Fibroblast of the aortic adventitia (primary cell): ENCODE measurements at regions not wholly inside any gene's neighbourhood (a gene's known extent, or its start where the extent isn't known, plus 50 kb on each side); places are given as distances from the start of the nearest gene placed in this dataset.

ENCODE experiments used
- DNase-seq: peaks from one replicate; pipeline ENCODE4 v3.0.0-alpha.2; 2010; ENCODE audit warnings: low read depth
- H3K4me3 ChIP-seq: 2 replicates; pipeline ENCODE4 v1.5.1; 2011; ENCODE audit warnings: low read depth, mild to moderate bottlenecking, control low read depth, low read length, moderate library complexity
- TF ChIP-seq, protein P1 (sequence below): IDR thresholded peaks from 2 replicates; pipeline ENCODE4 v1.5.1; 2011; ENCODE audit warnings: mild to moderate bottlenecking, low read length, control low read depth, inconsistent platforms; ENCODE audit not compliant: insufficient read depth

DNA sequence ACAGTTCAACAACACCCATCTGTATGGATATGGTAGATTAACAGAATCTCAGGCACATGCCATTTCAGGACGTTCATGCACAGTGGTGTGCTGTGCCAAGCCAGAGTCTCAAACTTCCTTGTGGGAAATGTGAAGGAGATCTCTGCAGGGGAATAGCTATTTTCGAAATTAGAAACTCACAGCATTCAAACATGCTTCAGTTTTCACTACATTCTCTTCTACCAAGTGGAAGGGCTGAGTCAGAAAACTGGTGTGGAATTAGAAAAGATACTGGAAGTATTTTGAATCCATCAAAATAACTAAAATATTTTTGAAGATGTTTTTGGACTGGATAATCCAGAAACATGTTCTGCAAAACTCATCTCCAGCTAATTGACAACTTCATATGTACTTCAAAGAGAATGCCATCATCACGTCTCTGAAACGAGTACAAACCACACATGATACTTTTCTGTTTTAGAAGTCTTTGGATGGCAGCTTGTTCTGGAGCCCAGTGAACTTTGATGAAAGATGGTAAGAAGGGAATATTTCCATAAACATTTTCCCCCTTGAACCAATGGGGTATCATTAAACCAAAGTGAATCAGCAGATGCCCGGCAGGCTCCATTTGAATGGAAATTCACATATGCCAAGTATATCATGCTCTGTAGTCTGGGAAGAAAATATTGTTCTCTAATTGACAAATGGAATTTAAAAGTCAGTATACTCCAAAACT, 616.3 kb upstream of the IGFBP3 start:
- DNase-seq: no peak
- no peak overlapping the region for H3K4me3 ChIP-seq
- TF ChIP-seq, protein P1, sequence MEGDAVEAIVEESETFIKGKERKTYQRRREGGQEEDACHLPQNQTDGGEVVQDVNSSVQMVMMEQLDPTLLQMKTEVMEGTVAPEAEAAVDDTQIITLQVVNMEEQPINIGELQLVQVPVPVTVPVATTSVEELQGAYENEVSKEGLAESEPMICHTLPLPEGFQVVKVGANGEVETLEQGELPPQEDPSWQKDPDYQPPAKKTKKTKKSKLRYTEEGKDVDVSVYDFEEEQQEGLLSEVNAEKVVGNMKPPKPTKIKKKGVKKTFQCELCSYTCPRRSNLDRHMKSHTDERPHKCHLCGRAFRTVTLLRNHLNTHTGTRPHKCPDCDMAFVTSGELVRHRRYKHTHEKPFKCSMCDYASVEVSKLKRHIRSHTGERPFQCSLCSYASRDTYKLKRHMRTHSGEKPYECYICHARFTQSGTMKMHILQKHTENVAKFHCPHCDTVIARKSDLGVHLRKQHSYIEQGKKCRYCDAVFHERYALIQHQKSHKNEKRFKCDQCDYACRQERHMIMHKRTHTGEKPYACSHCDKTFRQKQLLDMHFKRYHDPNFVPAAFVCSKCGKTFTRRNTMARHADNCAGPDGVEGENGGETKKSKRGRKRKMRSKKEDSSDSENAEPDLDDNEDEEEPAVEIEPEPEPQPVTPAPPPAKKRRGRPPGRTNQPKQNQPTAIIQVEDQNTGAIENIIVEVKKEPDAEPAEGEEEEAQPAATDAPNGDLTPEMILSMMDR: no peak

DNA sequence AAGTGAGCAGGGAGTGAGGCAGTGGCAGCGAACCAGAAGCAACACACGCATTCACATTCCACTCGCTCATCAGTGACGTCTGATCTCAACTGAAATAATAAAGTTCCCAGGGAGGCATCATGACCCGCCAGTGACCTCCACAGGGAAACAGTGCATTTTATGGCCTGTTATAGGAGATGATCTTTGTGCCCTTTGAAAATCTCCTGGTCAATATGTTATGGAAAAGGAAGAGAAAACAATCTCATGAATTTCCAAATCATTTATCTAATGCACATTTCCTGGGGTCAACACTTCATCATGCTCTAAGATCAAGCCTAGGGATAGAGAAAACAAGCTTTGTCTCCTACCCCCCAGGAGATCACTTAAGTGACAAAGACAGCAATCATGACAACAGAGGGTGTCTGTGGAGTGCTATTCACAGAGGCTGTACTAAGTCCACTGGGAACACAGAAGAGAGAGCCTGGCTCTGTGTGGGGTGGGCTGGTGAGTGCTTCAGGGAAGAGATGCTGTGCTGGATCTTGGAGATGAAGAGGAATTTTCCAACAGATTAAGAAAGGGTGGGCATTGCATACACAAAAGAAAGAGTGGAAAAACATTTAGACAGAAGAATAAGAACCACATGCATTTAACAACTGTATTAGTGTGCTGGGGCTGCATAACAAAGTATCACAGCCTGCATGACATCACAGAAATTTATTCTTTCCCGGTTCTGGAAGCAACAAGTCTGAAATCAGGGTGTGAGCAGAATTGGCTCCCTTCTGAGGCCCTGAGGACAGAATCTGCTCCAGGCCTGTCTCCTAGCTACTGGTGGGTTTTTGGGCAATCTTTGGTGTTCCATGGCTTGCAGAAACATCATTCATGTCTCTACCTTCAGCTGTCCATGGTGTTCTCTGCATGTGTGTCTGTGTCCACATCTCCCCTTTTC, 613.9 kb upstream of the IGFBP3 start:
- TF ChIP-seq, protein P1: no peak
- H3K4me3 ChIP-seq: no peak overlapping the region
- DNase-seq: peak; percentile 55

DNA sequence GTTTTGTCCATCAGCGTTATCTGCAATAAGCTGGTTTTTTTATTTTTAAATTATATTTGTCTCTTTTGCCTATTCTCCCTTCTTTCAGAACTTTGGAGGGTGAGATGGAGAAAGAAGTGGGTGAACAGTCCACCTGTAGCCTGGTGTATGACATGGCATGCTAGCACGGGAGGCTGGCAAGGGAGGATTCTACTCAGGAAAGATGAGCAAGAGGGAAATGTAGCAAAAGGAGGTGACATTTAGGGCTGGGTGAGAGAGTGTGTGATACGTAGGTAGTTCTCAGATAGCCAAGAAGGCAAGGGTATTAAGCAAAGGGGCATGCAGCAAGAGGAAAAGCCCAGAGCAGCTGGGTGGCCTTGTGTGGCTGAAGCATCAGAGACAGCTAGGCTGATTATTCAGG, 612.9 kb upstream of the IGFBP3 start:
- no peak overlapping the region for H3K4me3 ChIP-seq
- TF ChIP-seq, protein P1: no peak
- no peak for DNase-seq

DNA sequence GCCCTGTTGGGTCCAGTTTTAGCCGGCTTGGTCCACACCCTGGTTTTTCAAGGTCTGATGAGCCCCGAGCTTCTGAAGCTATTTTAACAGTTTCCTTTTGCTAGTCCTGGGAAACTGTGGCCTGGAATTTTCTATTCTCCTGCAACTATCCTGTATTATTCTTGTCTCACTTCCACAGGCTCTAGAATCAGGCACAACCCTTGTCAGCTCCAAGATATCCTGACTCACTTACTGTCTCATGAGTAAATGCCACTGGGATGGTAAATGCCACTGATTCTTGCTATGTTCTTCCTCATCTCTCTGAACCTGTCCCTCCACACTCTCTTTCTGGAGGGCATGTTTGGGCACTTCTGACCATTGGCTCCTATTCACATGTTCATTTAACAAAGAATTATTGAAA, 611.5 kb upstream of the IGFBP3 start:
- TF ChIP-seq, protein P1: no peak
- H3K4me3 ChIP-seq: no peak overlapping the region
- no peak for DNase-seq

DNA sequence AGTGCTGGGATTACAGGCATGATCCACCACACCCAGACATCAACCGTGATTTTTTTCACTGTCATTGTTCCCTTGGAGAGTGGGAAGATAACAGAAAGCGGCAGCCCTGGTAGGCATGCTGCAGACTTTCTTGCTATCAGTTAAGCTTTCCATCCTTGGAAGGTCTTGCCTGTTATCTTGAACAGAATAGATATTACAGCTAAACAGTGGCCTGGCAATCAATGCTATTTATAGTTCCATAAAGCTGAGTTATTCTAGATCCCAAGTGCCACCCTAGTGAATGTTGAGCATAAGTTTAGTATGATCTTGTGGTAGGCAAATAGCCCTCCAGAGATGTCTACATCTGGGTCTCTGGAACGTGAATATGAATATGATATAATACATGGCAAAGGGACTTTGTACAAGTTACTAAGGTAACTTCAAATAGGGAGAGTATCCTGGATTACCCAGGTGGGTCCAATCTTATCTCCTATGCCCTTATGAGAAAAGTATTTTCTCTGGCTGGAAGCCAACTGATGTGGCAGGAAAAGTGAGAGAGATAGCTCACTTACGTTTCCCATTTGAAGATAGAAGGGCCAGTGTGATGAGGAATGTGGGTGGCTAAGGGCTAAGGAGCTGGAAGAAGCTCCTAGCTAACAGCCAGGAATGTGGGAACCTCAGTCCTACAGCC, 609.1 kb upstream of the IGFBP3 start:
- TF ChIP-seq, protein P1: no peak
- no peak overlapping the region for H3K4me3 ChIP-seq
- no peak for DNase-seq

DNA sequence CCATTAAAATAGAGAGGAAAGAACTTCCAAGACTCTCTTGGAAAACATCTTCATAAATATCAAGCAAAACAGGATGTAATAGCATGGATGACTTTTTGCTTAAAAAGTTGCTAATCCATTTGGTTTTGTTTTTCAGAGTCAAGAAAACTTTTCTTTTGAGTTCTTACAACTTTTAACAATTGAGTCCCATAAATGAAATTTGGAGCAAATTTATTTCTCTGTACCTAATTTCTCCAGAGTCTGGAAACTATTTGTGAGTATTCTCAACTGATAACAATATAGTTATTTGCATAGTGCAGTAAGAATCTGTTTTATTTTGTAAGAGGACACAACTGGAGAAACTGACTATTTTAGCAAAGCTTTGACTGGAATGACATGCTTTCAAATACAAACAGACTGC, 606.3 kb upstream of the IGFBP3 start:
- no peak overlapping the region for H3K4me3 ChIP-seq
- TF ChIP-seq, protein P1: no peak
- DNase-seq: no peak
